ENCODE measurements at regions not wholly inside any gene's neighbourhood (a gene's known extent, or its start where the extent isn't known, plus 50 kb on each side); places are given as distances from the start of the nearest gene placed in this dataset.

DNA sequence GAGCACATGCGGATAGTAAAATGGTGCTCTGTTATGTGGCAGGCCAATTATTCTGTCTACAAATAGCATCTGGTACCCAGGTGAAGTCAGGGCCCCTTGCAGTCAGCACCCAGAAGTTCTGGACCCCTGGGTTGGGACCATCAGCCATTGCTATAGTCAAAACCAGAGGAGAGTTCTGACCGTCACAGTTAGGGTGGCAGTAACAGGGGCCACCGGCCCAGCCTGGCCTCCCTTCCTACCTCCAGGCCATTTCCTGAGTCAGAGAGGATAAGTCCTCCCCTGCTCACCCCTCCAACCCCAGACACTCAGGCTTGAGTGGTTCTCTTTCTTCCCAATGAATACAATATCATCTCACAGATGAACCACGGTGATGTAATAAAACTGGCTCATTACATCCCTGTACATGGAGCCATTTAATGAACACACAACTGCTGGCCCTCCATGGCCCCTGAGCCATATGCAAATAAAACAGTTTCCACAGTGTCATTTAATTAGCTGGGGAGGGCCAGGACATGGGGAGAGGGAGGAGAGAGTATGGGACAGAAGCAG, 673.6 kb downstream of the MATN1 start:
- Histone ChIP-seq H3K4me1 (ENCODE audit: insufficient read depth, low read length) (no peaks in the 10 kb centered on the region), H3K4me2 (ENCODE audit: low read length) (no peak overlapping the region), H3K27ac (ENCODE audit: low read depth, low read length) (no peak overlapping the region), H4K20me1 (ENCODE audit: insufficient read depth, low read length) (no peaks in the 10 kb centered on the region), H2AFZ (ENCODE audit: low read depth, low read length) (no peak overlapping the region), H3K4me3 (ENCODE audit: insufficient read depth, low read depth, low read length) (no peak overlapping the region), H3K79me2 (ENCODE audit: insufficient read depth, low read length) (no peaks in the 10 kb centered on the region), H3K27me3 (ENCODE audit: insufficient read depth, low read length) (peaks cover 21% of the 10 kb centered on the region), H3K36me3 (ENCODE audit: insufficient read depth, low read length) (no peaks in the 10 kb centered on the region), H3K9me3 (ENCODE audit: insufficient read depth, low read depth, low read length) (no peaks in the 10 kb centered on the region), H3K9ac (ENCODE audit: low read length) (no peak overlapping the region)
- H3K27me3 Mint-ChIP-seq (ENCODE audit: low read depth, unreplicated experiment), result peaks cover 29% of the 10 kb centered on the region
- FAIRE-seq, result no peak
- H3K27ac Mint-ChIP-seq (ENCODE audit: unreplicated experiment), result no peak overlapping the region
- no peak for DNase-seq (ENCODE audit: low read depth)
- no peaks in the 10 kb centered on the region for H3K4me1 Mint-ChIP-seq (ENCODE audit: low read depth, unreplicated experiment)
- H3K36me3 Mint-ChIP-seq (ENCODE audit: low read depth, unreplicated experiment), result no peaks in the 10 kb centered on the region
- no peak overlapping the region for H3K4me3 Mint-ChIP-seq (ENCODE audit: unreplicated experiment)
- TF ChIP-seq CTCF (IDR thresholded peaks at IDR 0.05; ENCODE audit: insufficient read depth, low read depth, low read length) (no peak), EZH2 (IDR thresholded peaks at IDR 0.05; ENCODE audit: insufficient read depth, low read length) (no peak)
- peaks cover 8% of the 10 kb centered on the region for H3K9me3 Mint-ChIP-seq (ENCODE audit: unreplicated experiment)

- Mint-ChIP-seq H3K27me3 (ENCODE audit: low read depth, unreplicated experiment) (peaks cover 35% of the 10 kb centered on the region), H3K36me3 (ENCODE audit: low read depth, unreplicated experiment) (no peaks in the 10 kb centered on the region), H3K27ac (ENCODE audit: unreplicated experiment) (no peak overlapping the region), H3K9me3 (ENCODE audit: unreplicated experiment) (peaks cover 8% of the 10 kb centered on the region), H3K4me1 (ENCODE audit: low read depth, unreplicated experiment) (no peaks in the 10 kb centered on the region), H3K4me3 (ENCODE audit: unreplicated experiment) (no peak overlapping the region)
- Histone ChIP-seq H3K4me2 (ENCODE audit: low read length) (no peak overlapping the region), H3K4me1 (ENCODE audit: insufficient read depth, low read length) (no peaks in the 10 kb centered on the region), H3K79me2 (ENCODE audit: insufficient read depth, low read length) (no peaks in the 10 kb centered on the region), H3K9me3 (ENCODE audit: insufficient read depth, low read depth, low read length) (no peaks in the 10 kb centered on the region), H3K9ac (ENCODE audit: low read length) (no peak overlapping the region), H4K20me1 (ENCODE audit: insufficient read depth, low read length) (no peaks in the 10 kb centered on the region), H3K27ac (ENCODE audit: low read depth, low read length) (no peak overlapping the region), H2AFZ (ENCODE audit: low read depth, low read length) (no peak overlapping the region), H3K4me3 (ENCODE audit: insufficient read depth, low read depth, low read length) (no peak overlapping the region), H3K36me3 (ENCODE audit: insufficient read depth, low read length) (no peaks in the 10 kb centered on the region), H3K27me3 (ENCODE audit: insufficient read depth, low read length) (peaks cover 14% of the 10 kb centered on the region)
- TF ChIP-seq EZH2 (IDR thresholded peaks at IDR 0.05; ENCODE audit: insufficient read depth, low read length), result no peak
- TF ChIP-seq CTCF (IDR thresholded peaks at IDR 0.05; ENCODE audit: insufficient read depth, low read depth, low read length), result no peak
- FAIRE-seq (no peak), DNase-seq (ENCODE audit: low read depth) (no peak)
Measured at GRCh38 chr1:30048905-30049304, 674.5 kb downstream of the MATN1 start.

- peaks cover 37% of the 10 kb centered on the region for H3K27me3 Mint-ChIP-seq (ENCODE audit: low read depth, unreplicated experiment)
- Histone ChIP-seq H3K4me3 (ENCODE audit: insufficient read depth, low read depth, low read length) (no peak overlapping the region), H3K79me2 (ENCODE audit: insufficient read depth, low read length) (no peaks in the 10 kb centered on the region), H3K36me3 (ENCODE audit: insufficient read depth, low read length) (no peaks in the 10 kb centered on the region), H3K9ac (ENCODE audit: low read length) (no peak overlapping the region), H3K27ac (ENCODE audit: low read depth, low read length) (no peak overlapping the region), H3K9me3 (ENCODE audit: insufficient read depth, low read depth, low read length) (no peaks in the 10 kb centered on the region), H4K20me1 (ENCODE audit: insufficient read depth, low read length) (no peaks in the 10 kb centered on the region), H2AFZ (ENCODE audit: low read depth, low read length) (no peak overlapping the region), H3K27me3 (ENCODE audit: insufficient read depth, low read length) (peaks cover 8% of the 10 kb centered on the region), H3K4me2 (ENCODE audit: low read length) (no peak overlapping the region), H3K4me1 (ENCODE audit: insufficient read depth, low read length) (no peaks in the 10 kb centered on the region)
- DNase-seq (ENCODE audit: low read depth), result no peak
- H3K4me3 Mint-ChIP-seq (ENCODE audit: unreplicated experiment), result no peak overlapping the region
- peak overlapping the region; percentile 12 for H3K27ac Mint-ChIP-seq (ENCODE audit: unreplicated experiment)
- FAIRE-seq, result no peak
- no peaks in the 10 kb centered on the region for H3K4me1 Mint-ChIP-seq (ENCODE audit: low read depth, unreplicated experiment)
- H3K9me3 Mint-ChIP-seq (ENCODE audit: unreplicated experiment), result peaks cover 8% of the 10 kb centered on the region
- no peaks in the 10 kb centered on the region for H3K36me3 Mint-ChIP-seq (ENCODE audit: low read depth, unreplicated experiment)
- TF ChIP-seq EZH2 (IDR thresholded peaks at IDR 0.05; ENCODE audit: insufficient read depth, low read length) (no peak), CTCF (IDR thresholded peaks at IDR 0.05; ENCODE audit: insufficient read depth, low read depth, low read length) (no peak)
Measured at GRCh38 chr1:30047576-30047975, 675.8 kb downstream of the MATN1 start.
